K562 (cell line): ENCODE measurements at regions not wholly inside any gene's neighbourhood (a gene's known extent, or its start where the extent isn't known, plus 50 kb on each side); places are given as distances from the start of the nearest gene placed in this dataset.

ENCODE experiments used
- AFF1 ChIP-seq, 2 experiments: fragments of 450-650 bp; IDR thresholded peaks; 2 replicates each; pipeline ENCODE4 v1.6.1; 2018; ENCODE audit warnings: mild to moderate bottlenecking in 2 of 2, low read depth in 1 of 2; ENCODE audit not compliant: partially characterized antibody in 2 of 2
- CC2D1A ChIP-seq: fragments of 450-650 bp; IDR thresholded peaks from 2 replicates; pipeline ENCODE4 v1.6.1; 2017; ENCODE audit warnings: mild to moderate bottlenecking
- DIDO1 ChIP-seq: fragments of 450-650 bp; IDR thresholded peaks from 2 replicates; pipeline ENCODE4 v1.6.1; 2016; ENCODE audit warnings: low read depth, missing biosample characterization, missing genetic modification characterization
- ETV5 ChIP-seq: sonication (generic); formaldehyde crosslinking; IDR thresholded peaks from 2 replicates; pipeline ENCODE4 v1.4.0; 2020; ENCODE audit warnings: low read depth, mild to moderate bottlenecking, missing genetic modification reagents
- FOSL1 ChIP-seq: fragments of 200-800 bp; sonication (Bioruptor generic); conservative IDR thresholded peaks from 2 replicates; pipeline ENCODE4 v1.6.1; 2016; ENCODE audit warnings: missing genetic modification characterization, missing compliant biosample characterization
- FOXA3 ChIP-seq, 2 experiments: fragments of 450-650 bp in 1 of 2; sonication (generic) in 1 of 2; formaldehyde crosslinking; IDR thresholded peaks in 1 of 2; conservative IDR thresholded peaks in 1 of 2; 2 replicates each; pipeline versions ENCODE4 v1.4.0 to v1.8.0; 2020 to 2022; ENCODE audit warnings: mild to moderate bottlenecking in 2 of 2, missing genetic modification reagents in 1 of 2
- FOXO4 ChIP-seq: fragments of 450-650 bp; formaldehyde crosslinking; IDR thresholded peaks from 2 replicates; pipeline ENCODE4 v1.4.0; 2020; ENCODE audit warnings: mild to moderate bottlenecking, moderate library complexity
- FOXP1 ChIP-seq: sonication (generic); formaldehyde crosslinking; IDR thresholded peaks from 2 replicates; pipeline ENCODE4 v1.8.0; 2022; ENCODE audit warnings: mild to moderate bottlenecking, missing genetic modification reagents
- GABPA ChIP-seq: fragments of 200-800 bp; sonication (Bioruptor generic); conservative IDR thresholded peaks from 2 replicates; pipeline ENCODE4 v1.6.1; 2016; ENCODE audit warnings: low read depth, missing genetic modification characterization, missing compliant biosample characterization
- LCOR ChIP-seq: sonication (generic); formaldehyde crosslinking; IDR thresholded peaks from 2 replicates; pipeline ENCODE4 v1.8.0; 2022; ENCODE audit warnings: mild to moderate bottlenecking, missing genetic modification reagents
- LEF1 ChIP-seq: fragments of 450-650 bp; IDR thresholded peaks from 2 replicates; pipeline ENCODE4 v1.6.1; 2016; ENCODE audit warnings: mild to moderate bottlenecking
- MEF2D ChIP-seq: conservative IDR thresholded peaks from 2 replicates; pipeline ENCODE4 v1.6.1; 2016; ENCODE audit warnings: low read depth, missing genetic modification characterization, missing compliant biosample characterization
- MLX ChIP-seq, 2 experiments: fragments of 450-650 bp in 1 of 2; sonication (generic) in 1 of 2; formaldehyde crosslinking; conservative IDR thresholded peaks; 2 replicates each; pipeline versions ENCODE4 v1.4.0 to v1.8.1; 2020 to 2022; ENCODE audit warnings: mild to moderate bottlenecking in 1 of 2, missing genetic modification reagents in 1 of 2
- PKNOX1 ChIP-seq: fragments of 450-650 bp; IDR thresholded peaks from 2 replicates; pipeline ENCODE4 v1.6.1; 2016
- POLR3G ChIP-seq: IDR thresholded peaks from 2 replicates; pipeline ENCODE4 v1.6.1; 2011; ENCODE audit not compliant: insufficient read length, insufficient replicate concordance; ENCODE audit errors: extremely low read depth
- TBP ChIP-seq: optimal IDR thresholded peaks from 2 replicates; pipeline ENCODE3; 2011; ENCODE audit warnings: low read depth, low read length, improper control_type of control experiment
- ZNF224 ChIP-seq: sonication (generic); formaldehyde crosslinking; IDR thresholded peaks from 2 replicates; pipeline ENCODE4 v1.8.0; 2022; ENCODE audit warnings: mild to moderate bottlenecking, missing genetic modification reagents
- ZNF263 ChIP-seq: sonication (generic); formaldehyde crosslinking; IDR thresholded peaks from 2 replicates; pipeline ENCODE4 v1.8.0; 2022; ENCODE audit warnings: mild to moderate bottlenecking, missing genetic modification reagents, borderline replicate concordance
- ZNF408 ChIP-seq: fragments of 250-450 bp; sonication (Bioruptor Pico); IDR thresholded peaks from 2 replicates; pipeline ENCODE4 v1.4.0; 2020; ENCODE audit warnings: low read depth, mild to moderate bottlenecking, moderate library complexity
- ZNF551 ChIP-seq: fragments of 250-450 bp; sonication (Bioruptor Pico); IDR thresholded peaks from 2 replicates; pipeline ENCODE4 v1.5.0; 2021; ENCODE audit warnings: mild to moderate bottlenecking, moderate library complexity
- ZNF79 ChIP-seq: fragments of 250-450 bp; sonication (Bioruptor Pico); IDR thresholded peaks from 2 replicates; pipeline ENCODE4 v1.4.0; 2020; ENCODE audit warnings: low read depth, mild to moderate bottlenecking, moderate library complexity

GRCh38 chr12:93183940-93184671, 193.6 kb upstream of the NUDT4 start (continued):
- peak; percentile 74 for TF ChIP-seq GABPA
- TF ChIP-seq LEF1 = peak; percentile 59; the same call in 1 of the 2 replicates
- TF ChIP-seq ZNF551 = no peak
- no peak for TF ChIP-seq TBP
- peak in 1 of 2 experiments; percentile 51 for TF ChIP-seq AFF1 (IDR thresholded peaks at IDR 0.05; ENCODE audit: low read depth in 1 of 2, partially characterized antibody in 2 of 2)
- TF ChIP-seq LCOR (CRISPR knock-in tag) = no peak
- TF ChIP-seq FOXO4 (CRISPR knock-in tag) = no peak
- no peak for TF ChIP-seq MLX (CRISPR knock-in tag; conservative IDR thresholded peaks at IDR 0.05)
- no peak for TF ChIP-seq ZNF263 (CRISPR knock-in tag)
- 0 out of 2 replicates have a peak, but pooled peaks have one; percentile 10 for TF ChIP-seq ZNF79 (CRISPR knock-in tag)
- TF ChIP-seq ZNF408 (CRISPR knock-in tag) = no peak
- TF ChIP-seq DIDO1 (tag) = peak; percentile 46; the same call in 1 of the 2 replicates
- TF ChIP-seq CC2D1A = peak; percentile 14; the same call in 1 of the 2 replicates
- peak; percentile 83 for TF ChIP-seq MEF2D (tag)
- no peak for TF ChIP-seq FOXP1 (CRISPR knock-in tag)
- TF ChIP-seq ZNF224 (CRISPR knock-in tag) = no peak
- peak; percentile 46; the same call in 1 of the 2 replicates for TF ChIP-seq ETV5
- peak; percentile 42; the same call in 1 of the 2 replicates for TF ChIP-seq PKNOX1
- no peak for TF ChIP-seq POLR3G
- TF ChIP-seq FOSL1 (tag) = 0 out of 2 replicates have a peak, but pooled peaks have one; percentile 28
- TF ChIP-seq FOXA3 (CRISPR knock-in tag; conservative IDR thresholded peaks at IDR 0.05 in 1 of 2, IDR thresholded peaks at IDR 0.05 in 1 of 2) = no peak
